ENCODE measurements at regions not wholly inside any gene's neighbourhood (a gene's known extent, or its start where the extent isn't known, plus 50 kb on each side); places are given as distances from the start of the nearest gene placed in this dataset.

DNA sequence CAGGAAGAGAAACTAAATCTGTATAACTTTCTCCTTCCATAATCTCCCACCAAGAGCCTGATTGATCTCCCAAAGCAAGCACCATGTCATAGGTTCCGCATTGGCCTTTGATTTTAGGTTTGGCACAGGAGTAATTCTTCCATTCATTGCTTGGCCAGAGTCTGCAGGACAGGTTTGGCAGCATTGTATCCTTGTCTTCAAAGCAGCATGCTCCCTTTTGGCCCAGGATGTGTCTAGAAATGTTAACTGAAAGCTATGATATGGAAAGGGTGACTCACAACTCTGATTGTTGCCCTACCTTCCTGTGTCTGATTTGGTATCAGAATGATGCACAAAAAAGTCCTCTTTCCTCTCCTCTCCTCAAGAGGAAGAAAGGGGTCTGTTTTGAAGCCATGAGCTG, 824.3 kb upstream of the PRMT6 start:
- Histone ChIP-seq H3K9me3 (ENCODE audit: insufficient read depth, low read length) (no peaks in the 10 kb centered on the region), H3K4me2 (ENCODE audit: low read length) (no peak overlapping the region), H3K4me3 (ENCODE audit: low read length) (no peak overlapping the region), H3K4me1 (ENCODE audit: low read length) (0 out of 2 replicates have a peak, but pooled peaks cover 3% of the 10 kb centered on the region), H3K27ac (ENCODE audit: low read length) (no peak overlapping the region), H3K36me3 (replicated peaks; ENCODE audit: low read depth, low read length) (no peaks in the 10 kb centered on the region), H3K9ac (ENCODE audit: low read length) (no peak overlapping the region), H3K79me2 (ENCODE audit: low read length) (no peaks in the 10 kb centered on the region), H4K20me1 (ENCODE audit: insufficient read depth, low read length) (no peaks in the 10 kb centered on the region), H3K27me3 (ENCODE audit: low read depth, low read length) (no peaks in the 10 kb centered on the region), H2AFZ (ENCODE audit: low read depth, low read length) (no peak overlapping the region)
- TF ChIP-seq EZH2phosphoT487 (IDR thresholded peaks at IDR 0.05; ENCODE audit: low read depth): no peak
- TF ChIP-seq, protein P1, sequence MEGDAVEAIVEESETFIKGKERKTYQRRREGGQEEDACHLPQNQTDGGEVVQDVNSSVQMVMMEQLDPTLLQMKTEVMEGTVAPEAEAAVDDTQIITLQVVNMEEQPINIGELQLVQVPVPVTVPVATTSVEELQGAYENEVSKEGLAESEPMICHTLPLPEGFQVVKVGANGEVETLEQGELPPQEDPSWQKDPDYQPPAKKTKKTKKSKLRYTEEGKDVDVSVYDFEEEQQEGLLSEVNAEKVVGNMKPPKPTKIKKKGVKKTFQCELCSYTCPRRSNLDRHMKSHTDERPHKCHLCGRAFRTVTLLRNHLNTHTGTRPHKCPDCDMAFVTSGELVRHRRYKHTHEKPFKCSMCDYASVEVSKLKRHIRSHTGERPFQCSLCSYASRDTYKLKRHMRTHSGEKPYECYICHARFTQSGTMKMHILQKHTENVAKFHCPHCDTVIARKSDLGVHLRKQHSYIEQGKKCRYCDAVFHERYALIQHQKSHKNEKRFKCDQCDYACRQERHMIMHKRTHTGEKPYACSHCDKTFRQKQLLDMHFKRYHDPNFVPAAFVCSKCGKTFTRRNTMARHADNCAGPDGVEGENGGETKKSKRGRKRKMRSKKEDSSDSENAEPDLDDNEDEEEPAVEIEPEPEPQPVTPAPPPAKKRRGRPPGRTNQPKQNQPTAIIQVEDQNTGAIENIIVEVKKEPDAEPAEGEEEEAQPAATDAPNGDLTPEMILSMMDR (IDR thresholded peaks at IDR 0.05; ENCODE audit: low read depth, low read length): no peak

DNA sequence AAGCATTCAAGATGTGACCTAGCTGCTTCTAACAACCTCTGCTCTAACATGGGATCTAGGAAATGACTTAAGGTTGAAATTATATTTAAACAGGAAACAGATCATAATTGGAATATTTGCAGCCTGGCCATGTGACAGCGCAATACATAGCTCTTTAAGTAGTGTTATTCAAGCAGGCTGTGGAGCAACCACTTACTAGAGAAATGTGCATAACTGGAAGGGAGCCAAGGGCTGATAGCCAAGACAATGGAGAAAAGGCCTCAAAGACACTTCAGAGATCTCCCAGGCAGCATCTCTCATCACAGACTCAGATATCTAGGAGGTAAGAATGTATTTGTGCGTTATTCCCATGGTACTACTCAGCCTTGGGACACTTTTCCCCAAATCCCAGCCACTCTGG, 823.0 kb upstream of the PRMT6 start:
- Histone ChIP-seq H3K27ac (ENCODE audit: low read length) (no peak overlapping the region), H3K9ac (ENCODE audit: low read length) (no peak overlapping the region), H2AFZ (ENCODE audit: low read depth, low read length) (no peak overlapping the region), H3K4me2 (ENCODE audit: low read length) (no peak overlapping the region), H4K20me1 (ENCODE audit: insufficient read depth, low read length) (no peaks in the 10 kb centered on the region), H3K27me3 (ENCODE audit: low read depth, low read length) (no peaks in the 10 kb centered on the region), H3K4me3 (ENCODE audit: low read length) (no peak overlapping the region), H3K4me1 (ENCODE audit: low read length) (0 out of 2 replicates have a peak, but pooled peaks cover 3% of the 10 kb centered on the region), H3K36me3 (replicated peaks; ENCODE audit: low read depth, low read length) (no peaks in the 10 kb centered on the region), H3K9me3 (ENCODE audit: insufficient read depth, low read length) (no peaks in the 10 kb centered on the region), H3K79me2 (ENCODE audit: low read length) (no peaks in the 10 kb centered on the region)
- TF ChIP-seq, protein P1 (IDR thresholded peaks at IDR 0.05; ENCODE audit: low read depth, low read length): no peak
- no peak for TF ChIP-seq EZH2phosphoT487 (IDR thresholded peaks at IDR 0.05; ENCODE audit: low read depth)

DNA sequence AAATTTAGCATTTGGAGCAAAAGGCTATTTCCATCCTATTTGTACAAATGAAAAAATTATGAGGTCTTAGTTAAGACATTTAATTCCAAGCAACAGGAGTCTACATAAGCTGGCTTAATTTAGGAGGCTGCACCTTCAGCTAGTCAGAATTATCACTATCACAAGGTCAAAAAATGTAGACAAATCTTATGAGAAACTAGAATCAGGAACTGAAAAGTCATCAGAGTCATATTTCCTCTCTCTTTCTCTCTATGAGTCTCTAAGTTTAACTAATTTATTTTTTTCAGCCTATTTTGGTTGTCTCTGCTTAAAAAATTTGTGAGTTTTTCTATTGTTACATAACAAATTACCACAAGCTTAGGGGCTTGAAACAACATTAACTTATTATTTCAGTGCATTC, 807.1 kb upstream of the PRMT6 start:
- Histone ChIP-seq H3K27me3 (ENCODE audit: low read depth, low read length) (no peaks in the 10 kb centered on the region), H3K4me2 (ENCODE audit: low read length) (peak overlapping the region; percentile 53), H3K79me2 (ENCODE audit: low read length) (no peaks in the 10 kb centered on the region), H3K9me3 (ENCODE audit: insufficient read depth, low read length) (no peaks in the 10 kb centered on the region), H3K9ac (ENCODE audit: low read length) (no peak overlapping the region), H2AFZ (ENCODE audit: low read depth, low read length) (no peak overlapping the region), H3K4me1 (ENCODE audit: low read length) (peaks cover 15% of the 10 kb centered on the region), H3K36me3 (replicated peaks; ENCODE audit: low read depth, low read length) (peaks cover 4% of the 10 kb centered on the region), H3K27ac (ENCODE audit: low read length) (peak overlapping the region; percentile 52), H4K20me1 (ENCODE audit: insufficient read depth, low read length) (no peaks in the 10 kb centered on the region), H3K4me3 (ENCODE audit: low read length) (peak overlapping the region; percentile 9; the same call in 1 of the 2 replicates)
- TF ChIP-seq, protein P1 (IDR thresholded peaks at IDR 0.05; ENCODE audit: low read depth, low read length): no peak
- TF ChIP-seq EZH2phosphoT487 (IDR thresholded peaks at IDR 0.05; ENCODE audit: low read depth): no peak

DNA sequence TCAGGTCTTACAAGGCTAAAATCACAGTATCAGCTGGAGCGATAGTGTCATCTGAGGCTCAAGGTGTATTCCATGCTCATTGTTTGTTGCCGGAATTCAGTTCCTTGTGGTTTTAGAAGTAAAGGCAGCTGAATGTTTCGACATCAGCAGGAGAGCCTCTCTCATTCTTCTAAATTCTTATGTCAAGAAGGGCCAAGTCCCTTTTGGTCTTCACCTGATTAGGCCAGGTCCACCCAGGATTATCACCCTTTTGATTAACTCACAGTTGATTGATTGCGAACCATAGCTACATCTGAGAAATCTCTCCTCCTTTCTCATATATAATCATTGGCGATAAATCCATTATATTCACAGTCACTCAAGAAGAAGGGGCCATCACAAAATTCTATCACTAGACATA, 806.7 kb upstream of the PRMT6 start:
- peaks cover 15% of the 10 kb centered on the region for H3K4me1 ChIP-seq (ENCODE audit: low read length)
- H3K79me2 ChIP-seq (ENCODE audit: low read length): no peaks in the 10 kb centered on the region
- TF ChIP-seq, protein P1 (IDR thresholded peaks at IDR 0.05; ENCODE audit: low read depth, low read length): no peak
- TF ChIP-seq EZH2phosphoT487 (IDR thresholded peaks at IDR 0.05; ENCODE audit: low read depth): no peak
- H4K20me1 ChIP-seq (ENCODE audit: insufficient read depth, low read length): no peaks in the 10 kb centered on the region
- H3K4me3 ChIP-seq (ENCODE audit: low read length): peak overlapping the region; percentile 9; the same call in 1 of the 2 replicates
- no peak overlapping the region for H2AFZ ChIP-seq (ENCODE audit: low read depth, low read length)
- no peaks in the 10 kb centered on the region for H3K9me3 ChIP-seq (ENCODE audit: insufficient read depth, low read length)
- peak overlapping the region; percentile 52 for H3K27ac ChIP-seq (ENCODE audit: low read length)
- H3K4me2 ChIP-seq (ENCODE audit: low read length): peak overlapping the region; percentile 53
- H3K36me3 ChIP-seq (replicated peaks; ENCODE audit: low read depth, low read length): peaks cover 4% of the 10 kb centered on the region
- no peak overlapping the region for H3K9ac ChIP-seq (ENCODE audit: low read length)
- no peaks in the 10 kb centered on the region for H3K27me3 ChIP-seq (ENCODE audit: low read depth, low read length)

Measured in OCI-LY3 (cell line).